Endothelial cell of umbilical vein (primary cell): ENCODE measurements at regions not wholly inside any gene's neighbourhood (a gene's known extent, or its start where the extent isn't known, plus 50 kb on each side); places are given as distances from the start of the nearest gene placed in this dataset.

ENCODE experiments used
- BruUV-seq: library from RNA; stranded (reverse); fragments of 400-500 nt; replicated peaks from 2 replicates; lab custom pipeline; 2021; lab: Mats Ljungman, UMichigan
- CTCF ChIA-PET: fragments of 300-600, 350-600 bp; sonication (Branson Sonifier 250); formaldehyde crosslinking; loops from one replicate; lab custom pipeline; 2021; ENCODE audit warnings: antibody characterized with exemption, inconsistent platforms; lab: Charles Lee
- POLR2A ChIA-PET: fragments of 300-600, 350-600 bp; sonication (Branson Sonifier 250); formaldehyde crosslinking; loops from one replicate; lab custom pipeline; 2021; ENCODE audit warnings: antibody characterized with exemption, inconsistent platforms; lab: Charles Lee
- DNase-seq: peaks from one replicate; pipeline ENCODE4 v3.0.0-alpha.2; 2011; ENCODE audit warnings: low read depth, low spot score
- FAIRE-seq: peaks from 2 replicates; lab custom pipeline; 2011; peaks lifted over from hg19 to GRCh38; lab: Jason Lieb, UNC
- H2AFZ ChIP-seq: 2 replicates; pipeline ENCODE4 v1.6.0; 2012; ENCODE audit warnings: low read depth, low read length, control low read depth, inconsistent platforms
- H3K27ac ChIP-seq: 2 replicates; pipeline ENCODE4 v1.5.1; 2011; ENCODE audit warnings: low read depth, mild to moderate bottlenecking, control low read depth, low read length, moderate library complexity; ENCODE audit not compliant: insufficient read depth
- H3K27me3 ChIP-seq, 2 experiments: 2 replicates each; pipeline versions ENCODE4 v1.6.0 to v1.6.1; 2011; ENCODE audit warnings: low read length in 2 of 2, mixed read lengths in 1 of 2; ENCODE audit not compliant: control insufficient read depth in 2 of 2, insufficient read depth in 2 of 2
- H3K36me3 ChIP-seq, 2 experiments: 2 replicates in 1 of 2; 3 replicates in 1 of 2; pipeline ENCODE4 v1.5.1; 2011; ENCODE audit warnings: low read length in 2 of 2, mild to moderate bottlenecking in 1 of 2, moderate library complexity in 1 of 2; ENCODE audit not compliant: control insufficient read depth in 2 of 2, insufficient read depth in 2 of 2; ENCODE audit errors: extremely low read depth in 1 of 2
- H3K4me1 ChIP-seq: 3 replicates; pipeline ENCODE4 v1.5.1; 2011; ENCODE audit warnings: mild to moderate bottlenecking, low read length; ENCODE audit not compliant: control insufficient read depth, insufficient read depth; ENCODE audit errors: extremely low read depth
- H3K4me2 ChIP-seq: 2 replicates; pipeline ENCODE4 v1.6.1; 2011; ENCODE audit warnings: low read length, control low read depth, mixed read lengths; ENCODE audit not compliant: insufficient read depth
- H3K4me3 ChIP-seq, 3 experiments: fragments of 200-600 bp in 1 of 3; sonication (generic), shearing (Covaris generic) in 1 of 3; replicated peaks in 1 of 3; 2 replicates each; pipeline ENCODE4 v1.5.1; 2011 to 2016; ENCODE audit warnings: control low read depth in 3 of 3, low read length in 3 of 3, mild to moderate bottlenecking in 2 of 3, inconsistent platforms in 1 of 3, low read depth in 1 of 3, moderate library complexity in 1 of 3; ENCODE audit not compliant: insufficient read depth in 1 of 3
- H3K79me2 ChIP-seq: 2 replicates; pipeline ENCODE4 v1.6.0; 2012; ENCODE audit warnings: low read length, inconsistent platforms; ENCODE audit not compliant: control insufficient read depth, insufficient read depth
- H3K9ac ChIP-seq: replicated peaks from 2 replicates; pipeline ENCODE3; 2011; ENCODE audit warnings: low read length, control low read depth; ENCODE audit not compliant: insufficient read depth; ENCODE audit errors: extremely low read depth
- H3K9me1 ChIP-seq: replicated peaks from 3 replicates; pipeline ENCODE4 v1.6.0; 2011; ENCODE audit warnings: mild to moderate bottlenecking, low read length; ENCODE audit not compliant: control insufficient read depth, insufficient read depth; ENCODE audit errors: extremely low read depth
- H3K9me3 ChIP-seq: replicated peaks from 2 replicates; pipeline ENCODE4 v1.5.1; 2012; ENCODE audit warnings: low read length, inconsistent platforms; ENCODE audit not compliant: control insufficient read depth, insufficient read depth
- H4K20me1 ChIP-seq: replicated peaks from 2 replicates; pipeline ENCODE3; 2011; ENCODE audit warnings: mild to moderate bottlenecking, low read length; ENCODE audit not compliant: control insufficient read depth, insufficient read depth; ENCODE audit errors: extremely low read depth
- CTCF ChIP-seq, 2 donors: IDR thresholded peaks; 1 replicate in 1 of 2; 2 replicates in 1 of 2; pipeline ENCODE4 v1.5.1; 2011; ENCODE audit warnings: low read length in 2 of 2, mild to moderate bottlenecking in 2 of 2, moderate library complexity in 2 of 2, control low read depth in 1 of 2, inconsistent platforms in 1 of 2, low read depth in 1 of 2; ENCODE audit not compliant: insufficient read depth in 1 of 2; ENCODE audit errors: extremely low read depth in 1 of 2
- EZH2 ChIP-seq: IDR thresholded peaks from 2 replicates; pipeline ENCODE4 v1.6.1; 2012; ENCODE audit warnings: borderline replicate concordance, low read depth, mild to moderate bottlenecking, moderate library complexity, low read length, inconsistent platforms; ENCODE audit not compliant: severe bottlenecking
- FOS ChIP-seq: IDR thresholded peaks from 2 replicates; pipeline ENCODE4 v1.6.1; 2011; ENCODE audit warnings: mild to moderate bottlenecking, low read length, moderate library complexity, borderline replicate concordance; ENCODE audit not compliant: insufficient read depth
- GATA2 ChIP-seq: IDR thresholded peaks from 2 replicates; pipeline ENCODE4 v1.7.0; 2011; ENCODE audit warnings: low read depth, mild to moderate bottlenecking, moderate library complexity, mixed read lengths, low read length; ENCODE audit not compliant: insufficient read length, insufficient read depth
- JUN ChIP-seq: IDR thresholded peaks from 2 replicates; pipeline ENCODE4 v1.6.1; 2011; ENCODE audit warnings: borderline replicate concordance, low read depth; ENCODE audit not compliant: insufficient read length, insufficient read depth
- MAX ChIP-seq: IDR thresholded peaks from 2 replicates; pipeline ENCODE4 v1.6.1; 2011; ENCODE audit not compliant: insufficient read depth, insufficient read length
- MYC ChIP-seq: IDR thresholded peaks from one replicate; pipeline ENCODE4 v1.6.1; 2011; ENCODE audit warnings: mild to moderate bottlenecking, low read depth, low read length
- POLR2A ChIP-seq: IDR thresholded peaks from 2 replicates; pipeline ENCODE4 v1.6.1; 2012; ENCODE audit warnings: low read depth, mild to moderate bottlenecking, control low read depth, low read length
- POLR2AphosphoS5 ChIP-seq: IDR thresholded peaks from 2 replicates; pipeline ENCODE4 v1.6.1; 2012; ENCODE audit warnings: low read depth, mild to moderate bottlenecking, control low read depth, low read length, moderate library complexity; ENCODE audit not compliant: insufficient read depth
- dilution Hi-C: fragments of 300-500 bp; cut with MboI; formaldehyde crosslinking; loops from one replicate; pipeline ENCODE4 v1.15.0; 2019; ENCODE audit warnings: low sequenced_read_pairs; ENCODE audit not compliant: extremely low pct_ligation_motif_present
- intact Hi-C: fragments of 100-400 bp; cut with micrococcal nuclease; formaldehyde crosslinking; loops from one replicate; pipeline ENCODE4 v1.10.0; 2022

DNA sequence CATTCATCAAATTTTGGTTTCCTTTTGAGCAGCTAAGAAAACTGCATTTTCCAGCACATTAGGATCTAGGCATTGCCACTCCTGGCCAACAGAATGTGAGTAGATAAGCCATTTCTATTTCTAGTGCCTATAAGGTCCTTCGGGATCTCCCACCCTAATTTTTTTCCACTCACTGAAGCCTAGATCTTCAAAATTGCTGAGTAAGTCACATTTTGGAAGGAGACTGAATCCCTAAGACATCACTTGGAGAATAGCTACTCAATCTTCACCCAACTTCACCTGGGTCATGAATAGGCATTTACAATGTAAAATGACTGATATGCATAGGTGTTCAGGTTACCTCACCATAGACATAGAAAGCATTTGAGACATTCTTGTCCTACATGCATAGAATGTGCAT is 548.1 kb upstream of the GYPC start:
- Histone ChIP-seq H4K20me1 (no peaks in the 10 kb centered on the region), H3K79me2 (no peaks in the 10 kb centered on the region), H2AFZ (no peak overlapping the region), H3K27me3 (no peaks in the 10 kb centered on the region), H3K4me2 (no peak overlapping the region), H3K27ac (no peak overlapping the region), H3K9me1 (no peaks in the 10 kb centered on the region), H3K4me1 (no peaks in the 10 kb centered on the region), H3K9ac (no peak overlapping the region), H3K36me3 (no peaks in the 10 kb centered on the region), H3K9me3 (no peaks in the 10 kb centered on the region), H3K4me3 (no peak overlapping the region)
- DNase-seq (no peak), FAIRE-seq (no peak)
- no TSS peak for BruUV-seq
- POLR2A ChIA-PET: no interaction called here
- CTCF ChIA-PET: no interaction called here
- dilution Hi-C loops: no loop called here
- intact Hi-C loops: no loop called here
- TF ChIP-seq GATA2: no peak
- no peak for TF ChIP-seq FOS
- no peak for TF ChIP-seq MYC
- TF ChIP-seq EZH2: no peak
- TF ChIP-seq JUN: no peak
- TF ChIP-seq MAX: no peak
- no peak for TF ChIP-seq POLR2A
- no peak for TF ChIP-seq CTCF (IDR thresholded peaks at IDR 0.05; ENCODE audit: extremely low read depth in 1 of 2, insufficient read depth in 1 of 2, low read depth in 1 of 2, low read length in 2 of 2)
- no peak for TF ChIP-seq POLR2AphosphoS5
